ENCODE measurements at regions not wholly inside any gene's neighbourhood (a gene's known extent, or its start where the extent isn't known, plus 50 kb on each side); places are given as distances from the start of the nearest gene placed in this dataset.
A peak's percentile ranks its signal among the peaks of the same experiment; 100 is the strongest.

- no peak overlapping the region for H3K27ac ChIP-seq
- H3K9me3 ChIP-seq = no peaks in the 10 kb centered on the region
- no peak overlapping the region for H3K4me3 ChIP-seq
- no peak for TF ChIP-seq POLR2AphosphoS5 (IDR thresholded peaks at IDR 0.05)
- intact Hi-C loops (cut with DNase I) = no loop called here
- H3K36me3 ChIP-seq = no peaks in the 10 kb centered on the region
- WGBS, 2 donors = 92 to 93% methylated on average over 3 of the region's 3 CpGs
- DNase-seq = no peak
- no peaks in the 10 kb centered on the region for H3K4me1 ChIP-seq
- H3K27me3 ChIP-seq = no peaks in the 10 kb centered on the region
Measured at GRCh38 chr12:27902651-27903050, 69.9 kb downstream of the PTHLH start.

- Histone ChIP-seq H3K4me3 (no peak overlapping the region), H3K27ac (no peak overlapping the region), H3K4me1 (no peaks in the 10 kb centered on the region), H3K27me3 (no peaks in the 10 kb centered on the region), H3K9me3 (no peaks in the 10 kb centered on the region), H3K36me3 (no peaks in the 10 kb centered on the region)
- intact Hi-C loops (cut with DNase I) = no loop called here
- TF ChIP-seq POLR2AphosphoS5 (IDR thresholded peaks at IDR 0.05) (peak in 1 of 4 donors; percentile 40), POLR2A (IDR thresholded peaks at IDR 0.05) (no peak)
- no peak for DNase-seq
- WGBS, 2 donors = 30 to 56% methylated on average over 3 of the region's 3 CpGs
Measured at GRCh38 chr12:27901959-27902358, 70.6 kb downstream of the PTHLH start.

GRCh38 chr12:27900920-27901879, 71.3 kb downstream of the PTHLH start:
- no peaks in the 10 kb centered on the region for H3K9me3 ChIP-seq
- 68 to 75% methylated on average over 8 of the region's 8 CpGs for WGBS, 2 donors
- H3K4me3 ChIP-seq = no peak overlapping the region
- DNase-seq = no peak
- no peaks in the 10 kb centered on the region for H3K27me3 ChIP-seq
- intact Hi-C loops (cut with DNase I) = no loop called here
- H3K27ac ChIP-seq = no peak overlapping the region
- no peaks in the 10 kb centered on the region for H3K4me1 ChIP-seq
- TF ChIP-seq POLR2A (IDR thresholded peaks at IDR 0.05) (no peak), EP300 (IDR thresholded peaks at IDR 0.05) (no peak), POLR2AphosphoS5 (IDR thresholded peaks at IDR 0.05) (no peak), CTCF (IDR thresholded peaks at IDR 0.05) (no peak)
- no peaks in the 10 kb centered on the region for H3K36me3 ChIP-seq

- TF ChIP-seq EP300 (IDR thresholded peaks at IDR 0.05) (no peak), CTCF (IDR thresholded peaks at IDR 0.05) (no peak), POLR2A (IDR thresholded peaks at IDR 0.05) (no peak), POLR2AphosphoS5 (IDR thresholded peaks at IDR 0.05) (no peak)
- intact Hi-C loops (cut with DNase I) = no loop called here
- Histone ChIP-seq H3K27ac (no peak overlapping the region), H3K4me3 (no peak overlapping the region), H3K9me3 (no peaks in the 10 kb centered on the region), H3K27me3 (no peaks in the 10 kb centered on the region), H3K4me1 (no peaks in the 10 kb centered on the region), H3K36me3 (no peaks in the 10 kb centered on the region)
- 67 to 69% methylated on average over 7 of the region's 7 CpGs for WGBS, 2 donors
- no peak for DNase-seq
Measured at GRCh38 chr12:27899151-27899661, 73.3 kb downstream of the PTHLH start.

- H3K4me3 ChIP-seq = no peak overlapping the region
- WGBS, 2 donors = 32 to 73% methylated on average over 3 of the region's 3 CpGs
- H3K27ac ChIP-seq = no peak overlapping the region
- intact Hi-C loops (cut with DNase I) = no loop called here
- no peaks in the 10 kb centered on the region for H3K36me3 ChIP-seq
- H3K9me3 ChIP-seq = no peaks in the 10 kb centered on the region
- no peak for DNase-seq
- no peaks in the 10 kb centered on the region for H3K27me3 ChIP-seq
- H3K4me1 ChIP-seq = no peaks in the 10 kb centered on the region
- TF ChIP-seq CTCF (IDR thresholded peaks at IDR 0.05) (no peak), POLR2AphosphoS5 (IDR thresholded peaks at IDR 0.05) (no peak), EP300 (IDR thresholded peaks at IDR 0.05) (no peak), POLR2A (IDR thresholded peaks at IDR 0.05) (no peak)
Measured at GRCh38 chr12:27898022-27898421, 74.5 kb downstream of the PTHLH start.
